Spleen (tissue), 11 donors: ENCODE measurements at regions not wholly inside any gene's neighbourhood (a gene's known extent, or its start where the extent isn't known, plus 50 kb on each side); places are given as distances from the start of the nearest gene placed in this dataset.

Experiments used
- DNase-seq: peaks from one replicate; pipeline ENCODE4 v3.0.0-alpha.2; 2020
- H3K27ac ChIP-seq, 8 donors: fragments of 200-600 bp; sonication (generic) in 7 of 8; 1 replicate in 4 of 8; 2 replicates in 4 of 8; pipeline versions ENCODE4 v1.5.0 to v1.8.0; 2016 to 2021; ENCODE audit warnings: inconsistent platforms in 4 of 8, mild to moderate bottlenecking in 4 of 8, moderate library complexity in 1 of 8
- H3K27me3 ChIP-seq, 7 donors: fragments of 200-600 bp; sonication (generic) in 6 of 7; replicated peaks in 1 of 7; 1 replicate in 4 of 7; 2 replicates in 3 of 7; pipeline versions ENCODE4 v1.5.0 to v1.8.0; 2016 to 2021; ENCODE audit warnings: inconsistent platforms in 3 of 7, mild to moderate bottlenecking in 1 of 7
- H3K36me3 ChIP-seq, 6 donors: fragments of 200-600 bp; sonication (generic) in 5 of 6; 1 replicate in 4 of 6; 2 replicates in 2 of 6; pipeline versions ENCODE4 v1.5.0 to v1.8.0; 2016 to 2021; ENCODE audit warnings: inconsistent platforms in 2 of 6
- H3K4me1 ChIP-seq, 6 donors: fragments of 200-600 bp; sonication (generic) in 5 of 6; 1 replicate in 3 of 6; 2 replicates in 3 of 6; pipeline versions ENCODE4 v1.5.0 to v1.8.0; 2016 to 2021; ENCODE audit warnings: inconsistent platforms in 3 of 6
- H3K4me3 ChIP-seq, 8 donors: fragments of 200-600 bp; sonication (generic) in 7 of 8; 1 replicate in 4 of 8; 2 replicates in 4 of 8; pipeline versions ENCODE4 v1.5.0 to v1.8.0; 2016 to 2021; ENCODE audit warnings: inconsistent platforms in 4 of 8, mild to moderate bottlenecking in 4 of 8, moderate library complexity in 2 of 8
- H3K9me3 ChIP-seq, 8 donors: fragments of 200-600 bp; sonication (generic) in 7 of 8; 1 replicate in 4 of 8; 2 replicates in 4 of 8; pipeline versions ENCODE4 v1.5.0 to v1.8.0; 2016 to 2021; ENCODE audit warnings: inconsistent platforms in 4 of 8
- POLR2A ChIP-seq, 3 donors: fragments of 450-650 bp; IDR thresholded peaks; one replicate each; pipeline ENCODE4 v1.5.1; 2017; ENCODE audit warnings: antibody characterized with exemption in 3 of 3, mild to moderate bottlenecking in 1 of 3
- POLR2AphosphoS5 ChIP-seq, 3 donors: sonication (generic); formaldehyde crosslinking; IDR thresholded peaks; one replicate each; pipeline ENCODE4 v1.5.1; 2017; ENCODE audit warnings: antibody characterized with exemption in 3 of 3
- WGBS, 5 donors: extraction: QIAGEN DNeasy Blood & Tissue Kit in 3 of 5; methylation state at CpG; one replicate each; pipeline versions ENCODE4 v1.1.5 to v1.1.7; 2013 to 2018; 5-methylcytosine and 5-hydroxymethylcytosine counted together
- intact Hi-C: fragments of 100-400 bp; cut with DNase I; formaldehyde crosslinking; loops from one replicate; pipeline ENCODE4 v1.15.0; 2023; ENCODE audit warnings: low total_unique reads
- TF ChIP-seq, protein P1 (sequence below), 11 experiments: fragments of 200-600 bp in 7 of 11; fragments of 450-650 bp in 4 of 11; sonication (generic) in 4 of 11; IDR thresholded peaks in 8 of 11; conservative IDR thresholded peaks in 3 of 11; 1 replicate in 7 of 11; 2 replicates in 4 of 11; pipeline versions ENCODE4 v1.4.0 to v1.8.0; 2016 to 2021; ENCODE audit warnings: antibody characterized with exemption in 11 of 11, inconsistent platforms in 4 of 11, mild to moderate bottlenecking in 1 of 11
- donor health status: healthy with polysubstance abuse.
- donor health status: DM: no; HTN: no; CAD: no; lungs with moderate emphysema.
- donor health status: DM: no; HTN: no; CAD: no.
- donor health status: Bipolar disorder and iron deficiency.
- donor health status: healthy.
- donor health status: DM: no; HTN: no; CAD: no.
- donor health status: DM: yes; HTN: yes; CAD: no.

DNA sequence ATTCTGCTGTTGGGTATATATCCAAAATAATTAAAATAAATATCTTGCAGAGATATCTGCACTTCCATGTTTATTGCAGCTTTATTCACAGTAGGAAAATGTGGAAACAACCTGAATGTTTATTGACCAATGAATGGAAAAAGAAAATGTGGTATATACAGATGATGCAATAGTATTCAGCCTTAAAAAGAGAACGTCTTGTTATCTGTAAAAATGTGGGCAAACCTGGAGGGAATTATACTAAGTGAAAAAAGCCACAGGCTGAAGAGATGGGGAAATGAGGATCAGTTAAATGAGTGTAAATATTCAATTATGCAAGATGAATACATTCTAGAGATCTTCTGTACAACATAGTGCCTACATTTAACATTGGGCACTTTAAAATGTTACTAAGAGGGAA, 766.1 kb upstream of the IGFBP3 start:
- 75 to 90% (median 76%) methylated on average over 1 of the region's 1 CpG for WGBS, 5 donors
- DNase-seq: no peak
- no peaks in the 10 kb centered on the region for H3K4me1 ChIP-seq

DNA sequence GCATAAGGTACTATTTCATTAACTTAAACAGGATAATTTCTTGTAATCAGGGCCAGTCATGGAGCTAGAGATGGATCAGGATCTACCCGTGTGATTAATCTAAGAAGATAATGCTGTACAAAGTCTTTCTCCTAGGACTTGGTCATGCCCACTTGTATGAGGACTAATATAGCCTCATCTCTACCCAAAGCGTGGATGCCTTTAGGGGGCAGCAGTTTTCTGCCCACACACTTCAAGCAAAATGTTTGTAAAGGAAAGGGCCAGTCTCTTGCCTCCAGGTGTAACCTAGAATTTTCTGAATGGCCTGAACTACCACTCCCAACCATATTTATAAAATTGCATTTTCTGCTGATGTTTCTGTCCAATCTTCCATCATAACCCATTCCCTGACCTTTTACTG, 764.0 kb upstream of the IGFBP3 start:
- H3K4me3 ChIP-seq: no peak overlapping the region
- TF ChIP-seq, protein P1, sequence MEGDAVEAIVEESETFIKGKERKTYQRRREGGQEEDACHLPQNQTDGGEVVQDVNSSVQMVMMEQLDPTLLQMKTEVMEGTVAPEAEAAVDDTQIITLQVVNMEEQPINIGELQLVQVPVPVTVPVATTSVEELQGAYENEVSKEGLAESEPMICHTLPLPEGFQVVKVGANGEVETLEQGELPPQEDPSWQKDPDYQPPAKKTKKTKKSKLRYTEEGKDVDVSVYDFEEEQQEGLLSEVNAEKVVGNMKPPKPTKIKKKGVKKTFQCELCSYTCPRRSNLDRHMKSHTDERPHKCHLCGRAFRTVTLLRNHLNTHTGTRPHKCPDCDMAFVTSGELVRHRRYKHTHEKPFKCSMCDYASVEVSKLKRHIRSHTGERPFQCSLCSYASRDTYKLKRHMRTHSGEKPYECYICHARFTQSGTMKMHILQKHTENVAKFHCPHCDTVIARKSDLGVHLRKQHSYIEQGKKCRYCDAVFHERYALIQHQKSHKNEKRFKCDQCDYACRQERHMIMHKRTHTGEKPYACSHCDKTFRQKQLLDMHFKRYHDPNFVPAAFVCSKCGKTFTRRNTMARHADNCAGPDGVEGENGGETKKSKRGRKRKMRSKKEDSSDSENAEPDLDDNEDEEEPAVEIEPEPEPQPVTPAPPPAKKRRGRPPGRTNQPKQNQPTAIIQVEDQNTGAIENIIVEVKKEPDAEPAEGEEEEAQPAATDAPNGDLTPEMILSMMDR (IDR thresholded peaks at IDR 0.05 in 8 of 11, conservative IDR thresholded peaks at IDR 0.05 in 3 of 11): no peak
- TF ChIP-seq POLR2AphosphoS5 (IDR thresholded peaks at IDR 0.05): no peak
- TF ChIP-seq POLR2A (IDR thresholded peaks at IDR 0.05): no peak
- 72 to 90% (median 75%) methylated on average over 2 of the region's 2 CpGs for WGBS, 5 donors
- no peaks in the 10 kb centered on the region for H3K36me3 ChIP-seq
- no peaks in the 10 kb centered on the region for H3K27me3 ChIP-seq
- H3K9me3 ChIP-seq: peaks cover 0 to 5% (median 0%) of the 10 kb centered on the region in 8 donors
- intact Hi-C loops: no loop called here
- no peaks in the 10 kb centered on the region for H3K4me1 ChIP-seq
- DNase-seq: no peak
- no peak overlapping the region for H3K27ac ChIP-seq

More for the DNA sequence above, 766.1 kb upstream of the IGFBP3 start:
- TF ChIP-seq, protein P1 (IDR thresholded peaks at IDR 0.05 in 8 of 11, conservative IDR thresholded peaks at IDR 0.05 in 3 of 11): no peak
- no peak for TF ChIP-seq POLR2AphosphoS5 (IDR thresholded peaks at IDR 0.05)
- no peak for TF ChIP-seq POLR2A (IDR thresholded peaks at IDR 0.05)
- no peak overlapping the region for H3K4me3 ChIP-seq
- H3K27me3 ChIP-seq: no peaks in the 10 kb centered on the region
- no peak overlapping the region for H3K27ac ChIP-seq
- intact Hi-C loops: no loop called here
- H3K9me3 ChIP-seq: peaks cover 0 to 12% (median 0%) of the 10 kb centered on the region in 8 donors
- no peaks in the 10 kb centered on the region for H3K36me3 ChIP-seq

DNA sequence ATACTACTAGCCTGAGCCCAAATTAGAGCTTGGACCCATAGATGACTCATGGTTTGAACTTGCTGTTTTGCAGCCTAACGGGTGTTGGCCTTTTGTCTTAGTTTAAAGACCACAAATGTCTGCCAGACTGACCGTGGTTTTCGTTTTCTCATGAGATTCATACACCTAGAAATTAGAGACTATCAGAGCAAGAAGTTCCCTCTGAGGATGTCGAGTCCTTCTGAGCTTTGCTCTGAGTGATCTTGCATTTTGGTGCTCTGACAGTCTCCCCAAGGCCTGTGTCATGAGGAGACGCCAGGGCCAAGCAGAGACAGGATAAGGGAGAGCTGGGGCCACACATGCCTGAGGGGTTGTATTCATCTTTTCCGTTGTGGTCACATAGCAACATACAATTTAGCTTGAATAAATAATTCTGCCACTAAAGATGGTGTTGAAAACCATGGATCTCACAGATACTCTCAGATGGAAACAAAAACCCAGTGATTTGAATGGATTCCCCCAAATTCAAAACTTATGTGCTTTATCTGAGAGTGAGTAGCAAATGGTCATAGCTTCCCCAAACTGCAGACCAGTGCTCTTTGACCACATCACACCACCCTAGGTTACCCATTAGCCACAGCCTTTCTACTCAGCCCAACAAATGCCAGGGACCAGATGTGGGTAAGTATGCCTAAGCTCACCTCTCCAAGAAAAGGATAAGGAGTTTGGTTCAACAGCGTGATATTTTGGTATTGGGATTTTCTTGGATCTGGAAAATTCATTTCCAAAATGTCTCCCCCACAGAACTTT, 762.0 kb upstream of the IGFBP3 start:
- no peaks in the 10 kb centered on the region for H3K4me1 ChIP-seq
- H3K27me3 ChIP-seq: no peaks in the 10 kb centered on the region
- peaks cover 0 to 5% (median 0%) of the 10 kb centered on the region in 8 donors for H3K9me3 ChIP-seq
- intact Hi-C loops: no loop called here
- H3K4me3 ChIP-seq: no peak overlapping the region
- DNase-seq: no peak
- H3K36me3 ChIP-seq: no peaks in the 10 kb centered on the region
- WGBS, 5 donors: 78 to 91% (median 86%) methylated on average over 7 of the region's 7 CpGs
- no peak for TF ChIP-seq POLR2AphosphoS5 (IDR thresholded peaks at IDR 0.05)
- TF ChIP-seq, protein P1 (IDR thresholded peaks at IDR 0.05 in 8 of 11, conservative IDR thresholded peaks at IDR 0.05 in 3 of 11): no peak
- TF ChIP-seq POLR2A (IDR thresholded peaks at IDR 0.05): no peak
- no peak overlapping the region for H3K27ac ChIP-seq

DNA sequence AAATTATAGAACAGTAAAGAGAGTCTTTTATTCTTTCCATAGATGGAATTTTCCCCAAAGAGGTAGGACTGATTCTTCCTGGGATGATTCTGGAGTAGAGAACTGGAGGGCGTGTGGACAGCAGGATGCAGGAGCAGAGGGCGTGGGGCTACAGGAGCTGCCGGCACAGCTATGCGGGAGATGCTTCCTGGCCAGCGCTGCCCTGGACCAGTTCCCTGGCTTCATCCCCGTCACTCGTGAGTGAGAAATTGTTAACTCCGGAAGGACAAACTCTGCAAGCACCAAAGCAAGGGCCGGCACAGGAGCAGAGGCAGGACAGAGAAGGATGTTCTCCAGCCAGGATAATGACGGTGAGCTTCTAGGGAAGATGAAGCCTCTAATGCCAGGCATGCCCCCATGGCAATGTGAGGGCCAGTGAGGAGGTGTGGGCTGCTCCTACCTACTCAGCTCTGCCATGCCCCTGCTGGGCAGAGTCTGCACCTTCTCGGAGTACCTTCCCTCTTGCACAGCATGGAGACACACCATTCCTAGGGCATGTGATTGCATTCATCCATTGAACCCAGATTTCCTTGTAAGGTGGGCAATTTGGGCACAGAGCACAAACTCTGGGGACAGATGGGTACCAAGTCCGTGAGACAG, 760.9 kb upstream of the IGFBP3 start:
- Histone ChIP-seq H3K36me3 (no peaks in the 10 kb centered on the region), H3K4me1 (no peaks in the 10 kb centered on the region), H3K4me3 (no peak overlapping the region), H3K9me3 (peaks cover 0 to 5% (median 0%) of the 10 kb centered on the region in 8 donors), H3K27me3 (no peaks in the 10 kb centered on the region), H3K27ac (no peak overlapping the region)
- DNase-seq: no peak
- 55 to 84% (median 74%) methylated on average over 11 to 12 of the region's 12 CpGs for WGBS, 5 donors
- intact Hi-C loops: no loop called here
- TF ChIP-seq, protein P1 (IDR thresholded peaks at IDR 0.05 in 8 of 11, conservative IDR thresholded peaks at IDR 0.05 in 3 of 11): no peak
